GM23338 (cell line): ENCODE measurements at regions not wholly inside any gene's neighbourhood (a gene's known extent, or its start where the extent isn't known, plus 50 kb on each side); places are given as distances from the start of the nearest gene placed in this dataset.

Experiments used
- ATAC-seq: fragments of 200-7000 bp; cut with Tn5 transposase; 3 replicates; pipeline ENCODE4 v1.9.1; 2020
- DNase-seq: peaks from one replicate; pipeline ENCODE4 v3.0.0-alpha.2; 2015; ENCODE audit warnings: low spot score
- H2AFZ ChIP-seq: fragments of 200-600 bp; sonication (generic); 2 replicates; pipeline ENCODE4 v1.8.0; 2016; ENCODE audit warnings: antibody characterized with exemption, mild to moderate bottlenecking, moderate library complexity
- H3F3A ChIP-seq: fragments of 200-600 bp; sonication (generic); replicated peaks from 2 replicates; pipeline ENCODE4 v1.8.0; 2017; ENCODE audit warnings: antibody characterized with exemption, mixed run types, low read depth
- H3K27ac ChIP-seq: fragments of 200-600 bp; sonication (generic); 2 replicates; pipeline ENCODE4 v1.6.1; 2016; ENCODE audit warnings: low read depth
- H3K27me3 ChIP-seq: fragments of 200-600 bp; sonication (generic); 2 replicates; pipeline ENCODE4 v1.8.0; 2016; ENCODE audit warnings: mild to moderate bottlenecking, mixed run types, moderate library complexity; ENCODE audit not compliant: insufficient read depth
- H3K36me3 ChIP-seq: fragments of 200-600 bp; sonication (generic); 2 replicates; pipeline ENCODE4 v1.8.0; 2016; ENCODE audit warnings: mild to moderate bottlenecking; ENCODE audit not compliant: insufficient read depth
- H3K4me1 ChIP-seq: fragments of 200-600 bp; sonication (generic); 2 replicates; pipeline ENCODE4 v1.8.0; 2016; ENCODE audit warnings: mild to moderate bottlenecking, moderate library complexity; ENCODE audit not compliant: insufficient read depth
- H3K4me2 ChIP-seq: fragments of 200-600 bp; sonication (generic); 2 replicates; pipeline ENCODE4 v1.7.1; 2017; ENCODE audit warnings: mixed run types
- H3K4me3 ChIP-seq: fragments of 200-600 bp; sonication (generic); 2 replicates; pipeline ENCODE4 v1.6.1; 2016; ENCODE audit warnings: mixed run types
- H3K79me2 ChIP-seq: fragments of 200-600 bp; sonication (generic); replicated peaks from 2 replicates; pipeline ENCODE4 v1.8.0; 2017; ENCODE audit warnings: mild to moderate bottlenecking; ENCODE audit not compliant: insufficient read depth
- H3K9me2 ChIP-seq: fragments of 200-600 bp; sonication (generic); 2 replicates; pipeline ENCODE4 v1.8.0; 2017; ENCODE audit not compliant: insufficient read depth
- H4K20me1 ChIP-seq: fragments of 200-600 bp; sonication (generic); replicated peaks from 2 replicates; pipeline ENCODE4 v1.8.0; 2017; ENCODE audit warnings: mild to moderate bottlenecking; ENCODE audit not compliant: insufficient read depth
- H3K27ac Mint-ChIP-seq: 2 replicates; pipeline ENCODE4 v1.8.0; 2020; ENCODE audit warnings: inconsistent platforms, mild to moderate bottlenecking, moderate library complexity, mixed read lengths
- H3K27me3 Mint-ChIP-seq: 3 replicates; pipeline ENCODE4 v1.8.0; 2022; ENCODE audit warnings: low read depth, mild to moderate bottlenecking, moderate library complexity, mixed read lengths, inconsistent platforms; ENCODE audit not compliant: insufficient read depth, poor library complexity
- H3K36me3 Mint-ChIP-seq: 3 replicates; pipeline ENCODE4 v1.8.0; 2021; ENCODE audit warnings: low read depth, mild to moderate bottlenecking, inconsistent platforms, moderate library complexity, mixed read lengths
- H3K4me1 Mint-ChIP-seq: 3 replicates; pipeline ENCODE4 v1.8.0; 2020; ENCODE audit warnings: mild to moderate bottlenecking, inconsistent platforms, mixed read lengths
- H3K4me3 Mint-ChIP-seq: 3 replicates; pipeline ENCODE4 v1.8.0; 2021; ENCODE audit warnings: moderate library complexity, mild to moderate bottlenecking, inconsistent platforms, mixed read lengths
- H3K9me3 Mint-ChIP-seq: 3 replicates; pipeline ENCODE4 v1.8.0; 2020; ENCODE audit warnings: moderate library complexity, mild to moderate bottlenecking, inconsistent platforms, mixed read lengths
- CREB1 ChIP-seq: fragments of 250-450 bp; sonication (Bioruptor Pico); IDR thresholded peaks from 2 replicates; pipeline ENCODE4 v1.5.0; 2020; ENCODE audit warnings: low read depth, mild to moderate bottlenecking, moderate library complexity
- CTCF ChIP-seq, 2 experiments: fragments of 200-600 bp in 1 of 2; sonication (generic) in 1 of 2; conservative IDR thresholded peaks; 2 replicates each; pipeline versions ENCODE4 v1.5.1 to v1.6.1; 2016 to 2017; ENCODE audit warnings: antibody characterized with exemption in 2 of 2, low read depth in 2 of 2, mild to moderate bottlenecking in 2 of 2, moderate library complexity in 1 of 2
- EZH2phosphoT487 ChIP-seq: fragments of 200-600 bp; sonication (generic); IDR thresholded peaks from one replicate; pipeline ENCODE4 v1.8.1; 2018; ENCODE audit warnings: antibody characterized with exemption; ENCODE audit not compliant: unreplicated experiment
- JUNB ChIP-seq: IDR thresholded peaks from one replicate; pipeline ENCODE4 v1.6.1; 2016; ENCODE audit warnings: antibody characterized with exemption; ENCODE audit not compliant: unreplicated experiment
- STAT1 ChIP-seq: IDR thresholded peaks from one replicate; pipeline ENCODE4 v1.6.1; 2016; ENCODE audit warnings: antibody characterized with exemption; ENCODE audit not compliant: unreplicated experiment
- ZNF114 ChIP-seq: fragments of 250-450 bp; sonication (Bioruptor Pico); IDR thresholded peaks from 2 replicates; pipeline ENCODE4 v1.5.0; 2020; ENCODE audit warnings: mild to moderate bottlenecking, moderate library complexity
- ZNF331 ChIP-seq: fragments of 250-450 bp; sonication (Bioruptor Pico); IDR thresholded peaks from 2 replicates; pipeline ENCODE4 v1.5.0; 2020; ENCODE audit warnings: low read depth, mild to moderate bottlenecking, moderate library complexity
- TF ChIP-seq, protein P1 (sequence below): IDR thresholded peaks from one replicate; pipeline ENCODE4 v1.6.1; 2018; ENCODE audit warnings: antibody characterized with exemption; ENCODE audit not compliant: unreplicated experiment
- TF ChIP-seq, protein P2 (sequence below): IDR thresholded peaks from 2 replicates; pipeline ENCODE4 v1.6.1; 2016; ENCODE audit warnings: antibody characterized with exemption
- TF ChIP-seq, protein P3 (sequence below): fragments of 250-450 bp; sonication (Bioruptor Pico); IDR thresholded peaks from 2 replicates; pipeline ENCODE4 v1.5.0; 2020; ENCODE audit warnings: mild to moderate bottlenecking, moderate library complexity

DNA sequence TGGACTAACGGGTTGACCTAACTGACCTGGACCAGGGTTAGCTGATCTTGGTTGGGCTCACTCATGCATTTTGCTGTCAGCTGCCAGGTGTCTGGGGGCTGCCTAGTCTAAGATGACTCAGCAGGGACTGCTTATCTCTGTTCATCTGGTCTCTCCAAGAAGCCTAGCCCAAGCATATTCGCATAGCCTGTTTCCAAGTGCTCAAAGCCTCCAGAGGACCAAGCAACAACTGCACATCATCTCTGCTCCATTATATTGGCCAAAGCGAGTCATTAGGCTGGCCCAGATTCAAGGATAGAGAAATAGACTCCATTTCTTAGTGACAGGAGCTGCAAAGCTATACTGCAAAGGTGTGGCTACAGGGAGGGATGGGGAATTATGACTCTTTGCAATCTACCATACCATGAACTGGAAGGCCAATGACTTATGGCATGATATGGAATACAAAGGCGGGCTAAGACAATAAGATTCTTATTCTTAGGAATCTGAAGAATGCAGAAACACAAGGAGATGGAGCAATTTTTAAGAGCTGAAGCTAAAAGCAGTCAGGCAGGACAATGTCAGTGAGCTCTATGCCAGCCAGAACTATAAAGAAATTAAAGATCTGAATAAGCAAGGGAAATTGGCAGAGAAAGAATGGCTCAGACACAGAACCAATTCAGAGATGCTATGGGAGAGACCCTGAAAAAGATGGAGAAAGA, 194.6 kb upstream of the FSCB start (continued):
- TF ChIP-seq CREB1 (CRISPR knock-in tag): no peak

- ATAC-seq: no peak
- Histone ChIP-seq H3F3A (no peaks in the 10 kb centered on the region), H3K4me2 (no peak overlapping the region), H3K36me3 (no peaks in the 10 kb centered on the region), H4K20me1 (no peaks in the 10 kb centered on the region), H3K27me3 (no peaks in the 10 kb centered on the region), H3K4me1 (no peaks in the 10 kb centered on the region), H3K4me3 (no peak overlapping the region), H2AFZ (no peak overlapping the region), H3K27ac (no peak overlapping the region), H3K79me2 (no peaks in the 10 kb centered on the region), H3K9me2 (no peaks in the 10 kb centered on the region)
- Mint-ChIP-seq H3K9me3 (peaks cover 13% of the 10 kb centered on the region), H3K4me3 (no peak overlapping the region), H3K36me3 (no peaks in the 10 kb centered on the region), H3K27me3 (no peaks in the 10 kb centered on the region), H3K27ac (no peak overlapping the region), H3K4me1 (no peaks in the 10 kb centered on the region)
- TF ChIP-seq CREB1 (CRISPR knock-in tag) (no peak), EZH2phosphoT487 (no peak), JUNB (no peak), CTCF (conservative IDR thresholded peaks at IDR 0.05; ENCODE audit: low read depth in 2 of 2) (no peak), ZNF331 (CRISPR knock-in tag) (no peak), ZNF114 (no peak), STAT1 (no peak)
- TF ChIP-seq, protein P1, sequence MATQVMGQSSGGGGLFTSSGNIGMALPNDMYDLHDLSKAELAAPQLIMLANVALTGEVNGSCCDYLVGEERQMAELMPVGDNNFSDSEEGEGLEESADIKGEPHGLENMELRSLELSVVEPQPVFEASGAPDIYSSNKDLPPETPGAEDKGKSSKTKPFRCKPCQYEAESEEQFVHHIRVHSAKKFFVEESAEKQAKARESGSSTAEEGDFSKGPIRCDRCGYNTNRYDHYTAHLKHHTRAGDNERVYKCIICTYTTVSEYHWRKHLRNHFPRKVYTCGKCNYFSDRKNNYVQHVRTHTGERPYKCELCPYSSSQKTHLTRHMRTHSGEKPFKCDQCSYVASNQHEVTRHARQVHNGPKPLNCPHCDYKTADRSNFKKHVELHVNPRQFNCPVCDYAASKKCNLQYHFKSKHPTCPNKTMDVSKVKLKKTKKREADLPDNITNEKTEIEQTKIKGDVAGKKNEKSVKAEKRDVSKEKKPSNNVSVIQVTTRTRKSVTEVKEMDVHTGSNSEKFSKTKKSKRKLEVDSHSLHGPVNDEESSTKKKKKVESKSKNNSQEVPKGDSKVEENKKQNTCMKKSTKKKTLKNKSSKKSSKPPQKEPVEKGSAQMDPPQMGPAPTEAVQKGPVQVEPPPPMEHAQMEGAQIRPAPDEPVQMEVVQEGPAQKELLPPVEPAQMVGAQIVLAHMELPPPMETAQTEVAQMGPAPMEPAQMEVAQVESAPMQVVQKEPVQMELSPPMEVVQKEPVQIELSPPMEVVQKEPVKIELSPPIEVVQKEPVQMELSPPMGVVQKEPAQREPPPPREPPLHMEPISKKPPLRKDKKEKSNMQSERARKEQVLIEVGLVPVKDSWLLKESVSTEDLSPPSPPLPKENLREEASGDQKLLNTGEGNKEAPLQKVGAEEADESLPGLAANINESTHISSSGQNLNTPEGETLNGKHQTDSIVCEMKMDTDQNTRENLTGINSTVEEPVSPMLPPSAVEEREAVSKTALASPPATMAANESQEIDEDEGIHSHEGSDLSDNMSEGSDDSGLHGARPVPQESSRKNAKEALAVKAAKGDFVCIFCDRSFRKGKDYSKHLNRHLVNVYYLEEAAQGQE: no peak
- TF ChIP-seq, protein P2, sequence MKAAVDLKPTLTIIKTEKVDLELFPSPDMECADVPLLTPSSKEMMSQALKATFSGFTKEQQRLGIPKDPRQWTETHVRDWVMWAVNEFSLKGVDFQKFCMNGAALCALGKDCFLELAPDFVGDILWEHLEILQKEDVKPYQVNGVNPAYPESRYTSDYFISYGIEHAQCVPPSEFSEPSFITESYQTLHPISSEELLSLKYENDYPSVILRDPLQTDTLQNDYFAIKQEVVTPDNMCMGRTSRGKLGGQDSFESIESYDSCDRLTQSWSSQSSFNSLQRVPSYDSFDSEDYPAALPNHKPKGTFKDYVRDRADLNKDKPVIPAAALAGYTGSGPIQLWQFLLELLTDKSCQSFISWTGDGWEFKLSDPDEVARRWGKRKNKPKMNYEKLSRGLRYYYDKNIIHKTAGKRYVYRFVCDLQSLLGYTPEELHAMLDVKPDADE: no peak
- TF ChIP-seq, protein P3, sequence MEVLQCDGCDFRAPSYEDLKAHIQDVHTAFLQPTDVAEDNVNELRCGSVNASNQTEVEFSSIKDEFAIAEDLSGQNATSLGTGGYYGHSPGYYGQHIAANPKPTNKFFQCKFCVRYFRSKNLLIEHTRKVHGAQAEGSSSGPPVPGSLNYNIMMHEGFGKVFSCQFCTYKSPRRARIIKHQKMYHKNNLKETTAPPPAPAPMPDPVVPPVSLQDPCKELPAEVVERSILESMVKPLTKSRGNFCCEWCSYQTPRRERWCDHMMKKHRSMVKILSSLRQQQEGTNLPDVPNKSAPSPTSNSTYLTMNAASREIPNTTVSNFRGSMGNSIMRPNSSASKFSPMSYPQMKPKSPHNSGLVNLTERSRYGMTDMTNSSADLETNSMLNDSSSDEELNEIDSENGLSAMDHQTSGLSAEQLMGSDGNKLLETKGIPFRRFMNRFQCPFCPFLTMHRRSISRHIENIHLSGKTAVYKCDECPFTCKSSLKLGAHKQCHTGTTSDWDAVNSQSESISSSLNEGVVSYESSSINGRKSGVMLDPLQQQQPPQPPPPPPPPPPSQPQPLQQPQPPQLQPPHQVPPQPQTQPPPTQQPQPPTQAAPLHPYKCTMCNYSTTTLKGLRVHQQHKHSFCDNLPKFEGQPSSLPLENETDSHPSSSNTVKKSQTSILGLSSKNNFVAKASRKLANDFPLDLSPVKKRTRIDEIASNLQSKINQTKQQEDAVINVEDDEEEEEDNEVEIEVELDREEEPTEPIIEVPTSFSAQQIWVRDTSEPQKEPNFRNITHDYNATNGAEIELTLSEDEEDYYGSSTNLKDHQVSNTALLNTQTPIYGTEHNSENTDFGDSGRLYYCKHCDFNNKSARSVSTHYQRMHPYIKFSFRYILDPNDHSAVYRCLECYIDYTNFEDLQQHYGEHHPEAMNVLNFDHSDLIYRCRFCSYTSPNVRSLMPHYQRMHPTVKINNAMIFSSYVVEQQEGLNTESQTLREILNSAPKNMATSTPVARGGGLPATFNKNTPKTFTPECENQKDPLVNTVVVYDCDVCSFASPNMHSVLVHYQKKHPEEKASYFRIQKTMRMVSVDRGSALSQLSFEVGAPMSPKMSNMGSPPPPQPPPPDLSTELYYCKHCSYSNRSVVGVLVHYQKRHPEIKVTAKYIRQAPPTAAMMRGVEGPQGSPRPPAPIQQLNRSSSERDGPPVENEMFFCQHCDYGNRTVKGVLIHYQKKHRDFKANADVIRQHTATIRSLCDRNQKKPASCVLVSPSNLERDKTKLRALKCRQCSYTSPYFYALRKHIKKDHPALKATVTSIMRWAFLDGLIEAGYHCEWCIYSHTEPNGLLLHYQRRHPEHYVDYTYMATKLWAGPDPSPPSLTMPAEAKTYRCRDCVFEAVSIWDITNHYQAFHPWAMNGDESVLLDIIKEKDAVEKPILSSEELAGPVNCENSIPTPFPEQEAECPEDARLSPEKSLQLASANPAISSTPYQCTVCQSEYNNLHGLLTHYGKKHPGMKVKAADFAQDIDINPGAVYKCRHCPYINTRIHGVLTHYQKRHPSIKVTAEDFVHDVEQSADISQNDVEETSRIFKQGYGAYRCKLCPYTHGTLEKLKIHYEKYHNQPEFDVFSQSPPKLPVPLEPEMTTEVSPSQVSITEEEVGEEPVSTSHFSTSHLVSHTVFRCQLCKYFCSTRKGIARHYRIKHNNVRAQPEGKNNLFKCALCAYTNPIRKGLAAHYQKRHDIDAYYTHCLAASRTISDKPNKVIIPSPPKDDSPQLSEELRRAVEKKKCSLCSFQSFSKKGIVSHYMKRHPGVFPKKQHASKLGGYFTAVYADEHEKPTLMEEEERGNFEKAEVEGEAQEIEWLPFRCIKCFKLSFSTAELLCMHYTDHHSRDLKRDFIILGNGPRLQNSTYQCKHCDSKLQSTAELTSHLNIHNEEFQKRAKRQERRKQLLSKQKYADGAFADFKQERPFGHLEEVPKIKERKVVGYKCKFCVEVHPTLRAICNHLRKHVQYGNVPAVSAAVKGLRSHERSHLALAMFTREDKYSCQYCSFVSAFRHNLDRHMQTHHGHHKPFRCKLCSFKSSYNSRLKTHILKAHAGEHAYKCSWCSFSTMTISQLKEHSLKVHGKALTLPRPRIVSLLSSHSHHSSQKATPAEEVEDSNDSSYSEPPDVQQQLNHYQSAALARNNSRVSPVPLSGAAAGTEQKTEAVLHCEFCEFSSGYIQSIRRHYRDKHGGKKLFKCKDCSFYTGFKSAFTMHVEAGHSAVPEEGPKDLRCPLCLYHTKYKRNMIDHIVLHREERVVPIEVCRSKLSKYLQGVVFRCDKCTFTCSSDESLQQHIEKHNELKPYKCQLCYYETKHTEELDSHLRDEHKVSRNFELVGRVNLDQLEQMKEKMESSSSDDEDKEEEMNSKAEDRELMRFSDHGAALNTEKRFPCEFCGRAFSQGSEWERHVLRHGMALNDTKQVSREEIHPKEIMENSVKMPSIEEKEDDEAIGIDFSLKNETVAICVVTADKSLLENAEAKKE (CRISPR knock-in tag): no peak
- no peak for DNase-seq
Measured at GRCh38 chr14:44700694-44701093, 193.6 kb upstream of the FSCB start.
